Endothelial cell of umbilical vein (primary cell): ENCODE measurements at regions not wholly inside any gene's neighbourhood (a gene's known extent, or its start where the extent isn't known, plus 50 kb on each side); places are given as distances from the start of the nearest gene placed in this dataset.

Experiments used
- BruUV-seq: library from RNA; stranded (reverse); fragments of 400-500 nt; replicated peaks from 2 replicates; lab custom pipeline; 2021; lab: Mats Ljungman, UMichigan
- CTCF ChIA-PET: fragments of 300-600, 350-600 bp; sonication (Branson Sonifier 250); formaldehyde crosslinking; loops from one replicate; lab custom pipeline; 2021; ENCODE audit warnings: antibody characterized with exemption, inconsistent platforms; lab: Charles Lee
- POLR2A ChIA-PET: fragments of 300-600, 350-600 bp; sonication (Branson Sonifier 250); formaldehyde crosslinking; loops from one replicate; lab custom pipeline; 2021; ENCODE audit warnings: antibody characterized with exemption, inconsistent platforms; lab: Charles Lee
- DNase-seq: peaks from one replicate; pipeline ENCODE4 v3.0.0-alpha.2; 2011; ENCODE audit warnings: low read depth, low spot score
- FAIRE-seq: peaks from 2 replicates; lab custom pipeline; 2011; peaks lifted over from hg19 to GRCh38; lab: Jason Lieb, UNC
- H2AFZ ChIP-seq: 2 replicates; pipeline ENCODE4 v1.6.0; 2012; ENCODE audit warnings: low read depth, low read length, control low read depth, inconsistent platforms
- H3K27ac ChIP-seq: 2 replicates; pipeline ENCODE4 v1.5.1; 2011; ENCODE audit warnings: low read depth, mild to moderate bottlenecking, control low read depth, low read length, moderate library complexity; ENCODE audit not compliant: insufficient read depth
- H3K27me3 ChIP-seq, 2 experiments: 2 replicates each; pipeline versions ENCODE4 v1.6.0 to v1.6.1; 2011; ENCODE audit warnings: low read length in 2 of 2, mixed read lengths in 1 of 2; ENCODE audit not compliant: control insufficient read depth in 2 of 2, insufficient read depth in 2 of 2
- H3K36me3 ChIP-seq, 2 experiments: 2 replicates in 1 of 2; 3 replicates in 1 of 2; pipeline ENCODE4 v1.5.1; 2011; ENCODE audit warnings: low read length in 2 of 2, mild to moderate bottlenecking in 1 of 2, moderate library complexity in 1 of 2; ENCODE audit not compliant: control insufficient read depth in 2 of 2, insufficient read depth in 2 of 2; ENCODE audit errors: extremely low read depth in 1 of 2
- H3K4me1 ChIP-seq: 3 replicates; pipeline ENCODE4 v1.5.1; 2011; ENCODE audit warnings: mild to moderate bottlenecking, low read length; ENCODE audit not compliant: control insufficient read depth, insufficient read depth; ENCODE audit errors: extremely low read depth
- H3K4me2 ChIP-seq: 2 replicates; pipeline ENCODE4 v1.6.1; 2011; ENCODE audit warnings: low read length, control low read depth, mixed read lengths; ENCODE audit not compliant: insufficient read depth
- H3K4me3 ChIP-seq, 3 experiments: fragments of 200-600 bp in 1 of 3; sonication (generic), shearing (Covaris generic) in 1 of 3; replicated peaks in 1 of 3; 2 replicates each; pipeline ENCODE4 v1.5.1; 2011 to 2016; ENCODE audit warnings: control low read depth in 3 of 3, low read length in 3 of 3, mild to moderate bottlenecking in 2 of 3, inconsistent platforms in 1 of 3, low read depth in 1 of 3, moderate library complexity in 1 of 3; ENCODE audit not compliant: insufficient read depth in 1 of 3
- H3K79me2 ChIP-seq: 2 replicates; pipeline ENCODE4 v1.6.0; 2012; ENCODE audit warnings: low read length, inconsistent platforms; ENCODE audit not compliant: control insufficient read depth, insufficient read depth
- H3K9ac ChIP-seq: replicated peaks from 2 replicates; pipeline ENCODE3; 2011; ENCODE audit warnings: low read length, control low read depth; ENCODE audit not compliant: insufficient read depth; ENCODE audit errors: extremely low read depth
- H3K9me1 ChIP-seq: replicated peaks from 3 replicates; pipeline ENCODE4 v1.6.0; 2011; ENCODE audit warnings: mild to moderate bottlenecking, low read length; ENCODE audit not compliant: control insufficient read depth, insufficient read depth; ENCODE audit errors: extremely low read depth
- H3K9me3 ChIP-seq: replicated peaks from 2 replicates; pipeline ENCODE4 v1.5.1; 2012; ENCODE audit warnings: low read length, inconsistent platforms; ENCODE audit not compliant: control insufficient read depth, insufficient read depth
- H4K20me1 ChIP-seq: replicated peaks from 2 replicates; pipeline ENCODE3; 2011; ENCODE audit warnings: mild to moderate bottlenecking, low read length; ENCODE audit not compliant: control insufficient read depth, insufficient read depth; ENCODE audit errors: extremely low read depth
- CTCF ChIP-seq, 2 donors: IDR thresholded peaks; 1 replicate in 1 of 2; 2 replicates in 1 of 2; pipeline ENCODE4 v1.5.1; 2011; ENCODE audit warnings: low read length in 2 of 2, mild to moderate bottlenecking in 2 of 2, moderate library complexity in 2 of 2, control low read depth in 1 of 2, inconsistent platforms in 1 of 2, low read depth in 1 of 2; ENCODE audit not compliant: insufficient read depth in 1 of 2; ENCODE audit errors: extremely low read depth in 1 of 2
- FOS ChIP-seq: IDR thresholded peaks from 2 replicates; pipeline ENCODE4 v1.6.1; 2011; ENCODE audit warnings: mild to moderate bottlenecking, low read length, moderate library complexity, borderline replicate concordance; ENCODE audit not compliant: insufficient read depth
- MAX ChIP-seq: IDR thresholded peaks from 2 replicates; pipeline ENCODE4 v1.6.1; 2011; ENCODE audit not compliant: insufficient read depth, insufficient read length
- MYC ChIP-seq: IDR thresholded peaks from one replicate; pipeline ENCODE4 v1.6.1; 2011; ENCODE audit warnings: mild to moderate bottlenecking, low read depth, low read length
- POLR2A ChIP-seq: IDR thresholded peaks from 2 replicates; pipeline ENCODE4 v1.6.1; 2012; ENCODE audit warnings: low read depth, mild to moderate bottlenecking, control low read depth, low read length
- dilution Hi-C: fragments of 300-500 bp; cut with MboI; formaldehyde crosslinking; loops from one replicate; pipeline ENCODE4 v1.15.0; 2019; ENCODE audit warnings: low sequenced_read_pairs; ENCODE audit not compliant: extremely low pct_ligation_motif_present
- intact Hi-C: fragments of 100-400 bp; cut with micrococcal nuclease; formaldehyde crosslinking; loops from one replicate; pipeline ENCODE4 v1.10.0; 2022

GRCh38 chr16:85520853-85521521 is 92.1 kb upstream of the GSE1 start:
- CTCF ChIA-PET = no interaction called here
- Histone ChIP-seq H4K20me1 (no peaks in the 10 kb centered on the region), H3K4me1 (no peaks in the 10 kb centered on the region), H3K79me2 (no peaks in the 10 kb centered on the region), H3K9ac (no peak overlapping the region), H3K27me3 (no peaks in the 10 kb centered on the region), H3K9me3 (no peaks in the 10 kb centered on the region), H3K4me3 (no peak overlapping the region), H3K36me3 (no peaks in the 10 kb centered on the region), H3K9me1 (no peaks in the 10 kb centered on the region), H2AFZ (no peak overlapping the region), H3K27ac (no peak overlapping the region), H3K4me2 (no peak overlapping the region)
- no TSS peak for BruUV-seq
- dilution Hi-C loops (no loop called here), intact Hi-C loops (no loop called here)
- POLR2A ChIA-PET = no interaction called here
- DNase-seq = no peak
- FAIRE-seq = no peak
- TF ChIP-seq CTCF (IDR thresholded peaks at IDR 0.05; ENCODE audit: extremely low read depth in 1 of 2, insufficient read depth in 1 of 2, low read depth in 1 of 2, low read length in 2 of 2) = no peak
- no peak for TF ChIP-seq POLR2A
- no peak for TF ChIP-seq MYC
- TF ChIP-seq MAX = no peak
- no peak for TF ChIP-seq FOS
